ENCODE measurements at regions not wholly inside any gene's neighbourhood (a gene's known extent, or its start where the extent isn't known, plus 50 kb on each side); places are given as distances from the start of the nearest gene placed in this dataset.

DNA sequence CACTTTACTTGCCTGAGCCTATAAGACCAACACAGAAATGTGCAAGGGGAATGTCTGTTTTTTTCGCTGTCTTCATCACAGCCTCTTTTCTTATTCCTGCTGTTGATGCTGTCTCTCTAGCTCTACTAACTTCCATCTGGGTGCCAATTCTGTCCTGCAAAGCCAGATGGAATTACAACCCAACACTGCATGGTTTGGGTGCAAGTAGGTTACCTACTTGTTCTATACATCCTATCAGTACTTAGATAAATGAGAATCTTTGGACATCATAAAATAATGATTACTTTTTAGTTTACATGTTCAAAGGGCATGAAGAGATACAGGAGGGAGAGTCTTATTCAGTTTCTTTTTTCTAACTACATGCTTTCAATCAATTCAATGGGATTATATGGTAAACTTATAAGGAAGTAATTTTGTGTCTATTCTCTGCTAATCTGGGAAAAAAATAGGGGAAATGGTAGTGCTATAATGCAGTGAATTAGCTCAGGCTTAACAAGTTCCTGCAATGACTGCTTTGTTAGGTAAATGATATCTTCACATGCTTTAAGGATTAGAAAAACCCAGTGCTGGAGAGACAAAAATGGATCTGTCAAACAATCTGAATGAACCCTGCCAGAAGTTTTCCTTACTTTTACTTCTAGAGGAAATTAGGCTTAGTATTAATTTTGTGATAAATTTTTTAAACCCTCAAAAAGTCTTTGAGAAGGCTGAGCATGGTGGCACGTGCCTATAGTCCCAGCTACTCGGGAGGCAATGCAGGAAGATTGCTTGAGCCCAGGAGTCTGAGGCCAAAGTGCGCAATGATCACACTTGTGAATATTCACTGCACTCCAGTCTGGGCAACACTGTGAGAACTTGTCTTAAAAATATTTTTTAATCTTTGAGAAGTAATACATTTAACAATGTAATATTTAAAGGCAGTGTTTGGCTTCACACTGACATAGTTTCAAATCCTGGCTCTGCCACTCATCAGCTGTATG, 86.5 kb upstream of the E2F3 start:
- TF ChIP-seq EZH2phosphoT487 (IDR thresholded peaks at IDR 0.05; ENCODE audit: borderline replicate concordance, low read depth) (no peak), TCF12 (IDR thresholded peaks at IDR 0.05) (no peak)
- TF ChIP-seq, protein P1, sequence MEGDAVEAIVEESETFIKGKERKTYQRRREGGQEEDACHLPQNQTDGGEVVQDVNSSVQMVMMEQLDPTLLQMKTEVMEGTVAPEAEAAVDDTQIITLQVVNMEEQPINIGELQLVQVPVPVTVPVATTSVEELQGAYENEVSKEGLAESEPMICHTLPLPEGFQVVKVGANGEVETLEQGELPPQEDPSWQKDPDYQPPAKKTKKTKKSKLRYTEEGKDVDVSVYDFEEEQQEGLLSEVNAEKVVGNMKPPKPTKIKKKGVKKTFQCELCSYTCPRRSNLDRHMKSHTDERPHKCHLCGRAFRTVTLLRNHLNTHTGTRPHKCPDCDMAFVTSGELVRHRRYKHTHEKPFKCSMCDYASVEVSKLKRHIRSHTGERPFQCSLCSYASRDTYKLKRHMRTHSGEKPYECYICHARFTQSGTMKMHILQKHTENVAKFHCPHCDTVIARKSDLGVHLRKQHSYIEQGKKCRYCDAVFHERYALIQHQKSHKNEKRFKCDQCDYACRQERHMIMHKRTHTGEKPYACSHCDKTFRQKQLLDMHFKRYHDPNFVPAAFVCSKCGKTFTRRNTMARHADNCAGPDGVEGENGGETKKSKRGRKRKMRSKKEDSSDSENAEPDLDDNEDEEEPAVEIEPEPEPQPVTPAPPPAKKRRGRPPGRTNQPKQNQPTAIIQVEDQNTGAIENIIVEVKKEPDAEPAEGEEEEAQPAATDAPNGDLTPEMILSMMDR (IDR thresholded peaks at IDR 0.05), result no peak

All from SK-N-SH (cell line).